ENCODE measurements at regions not wholly inside any gene's neighbourhood (a gene's known extent, or its start where the extent isn't known, plus 50 kb on each side); places are given as distances from the start of the nearest gene placed in this dataset.

GRCh38 chr16:80418517-80419355 lies 122.1 kb upstream of the DYNLRB2 start:
- no peak for DNase-seq

- DNase-seq: no peak
These were observed 123.0 kb upstream of the DYNLRB2 start for GRCh38 chr16:80417706-80418271.

- DNase-seq: no peak
These were observed 132.8 kb upstream of the DYNLRB2 start for GRCh38 chr16:80408014-80408413.

GRCh38 chr16:80407265-80407987 lies 133.4 kb upstream of the DYNLRB2 start:
- DNase-seq: no peak

GRCh38 chr16:80404847-80405246 lies 135.9 kb upstream of the DYNLRB2 start:
- DNase-seq: no peak

GRCh38 chr16:80403894-80404293 lies 136.9 kb upstream of the DYNLRB2 start:
- no peak for DNase-seq

- DNase-seq: no peak
These were observed 149.8 kb upstream of the DYNLRB2 start for GRCh38 chr16:80390871-80391489.

- DNase-seq: no peak
These were observed 150.7 kb upstream of the DYNLRB2 start for GRCh38 chr16:80390046-80390445.

GRCh38 chr16:80389338-80389737 lies 151.5 kb upstream of the DYNLRB2 start:
- no peak for DNase-seq

- no peak for DNase-seq
These were observed 153.4 kb upstream of the DYNLRB2 start for GRCh38 chr16:80387318-80387921.

- no peak for DNase-seq
These were observed 155.9 kb upstream of the DYNLRB2 start for GRCh38 chr16:80384862-80385261.

GRCh38 chr16:80380514-80380913 lies 160.3 kb upstream of the DYNLRB2 start:
- no peak for DNase-seq

- DNase-seq: no peak
These were observed 163.5 kb upstream of the DYNLRB2 start for GRCh38 chr16:80377096-80377956.

- DNase-seq: no peak
These were observed 164.8 kb upstream of the DYNLRB2 start for GRCh38 chr16:80375973-80376372.

GRCh38 chr16:80375513-80375912 lies 165.3 kb upstream of the DYNLRB2 start:
- no peak for DNase-seq

- DNase-seq: no peak
These were observed 168.5 kb upstream of the DYNLRB2 start for GRCh38 chr16:80372341-80372740.

- no peak for DNase-seq
These were observed 171.4 kb upstream of the DYNLRB2 start for GRCh38 chr16:80369138-80369958.

GRCh38 chr16:80367037-80367658 lies 173.6 kb upstream of the DYNLRB2 start:
- no peak for DNase-seq

- no peak for DNase-seq
These were observed 174.8 kb upstream of the DYNLRB2 start for GRCh38 chr16:80366023-80366422.

- DNase-seq: no peak
These were observed 178.0 kb upstream of the DYNLRB2 start for GRCh38 chr16:80362816-80363215.

- no peak for DNase-seq
These were observed 184.4 kb upstream of the DYNLRB2 start for GRCh38 chr16:80356365-80356764.
